Endothelial cell of umbilical vein (primary cell): ENCODE measurements at regions not wholly inside any gene's neighbourhood (a gene's known extent, or its start where the extent isn't known, plus 50 kb on each side); places are given as distances from the start of the nearest gene placed in this dataset.

ENCODE experiments used
- EZH2 ChIP-seq: IDR thresholded peaks from 2 replicates; pipeline ENCODE4 v1.6.1; 2012; ENCODE audit warnings: borderline replicate concordance, low read depth, mild to moderate bottlenecking, moderate library complexity, low read length, inconsistent platforms; ENCODE audit not compliant: severe bottlenecking
- FOS ChIP-seq: IDR thresholded peaks from 2 replicates; pipeline ENCODE4 v1.6.1; 2011; ENCODE audit warnings: mild to moderate bottlenecking, low read length, moderate library complexity, borderline replicate concordance; ENCODE audit not compliant: insufficient read depth
- GATA2 ChIP-seq: IDR thresholded peaks from 2 replicates; pipeline ENCODE4 v1.7.0; 2011; ENCODE audit warnings: low read depth, mild to moderate bottlenecking, moderate library complexity, mixed read lengths, low read length; ENCODE audit not compliant: insufficient read length, insufficient read depth
- JUN ChIP-seq: IDR thresholded peaks from 2 replicates; pipeline ENCODE4 v1.6.1; 2011; ENCODE audit warnings: borderline replicate concordance, low read depth; ENCODE audit not compliant: insufficient read length, insufficient read depth
- MYC ChIP-seq: IDR thresholded peaks from one replicate; pipeline ENCODE4 v1.6.1; 2011; ENCODE audit warnings: mild to moderate bottlenecking, low read depth, low read length
- POLR2A ChIP-seq: IDR thresholded peaks from 2 replicates; pipeline ENCODE4 v1.6.1; 2012; ENCODE audit warnings: low read depth, mild to moderate bottlenecking, control low read depth, low read length
- POLR2AphosphoS5 ChIP-seq: IDR thresholded peaks from 2 replicates; pipeline ENCODE4 v1.6.1; 2012; ENCODE audit warnings: low read depth, mild to moderate bottlenecking, control low read depth, low read length, moderate library complexity; ENCODE audit not compliant: insufficient read depth
- TF ChIP-seq, protein P1 (sequence below), 2 donors: IDR thresholded peaks; 1 replicate in 1 of 2; 2 replicates in 1 of 2; pipeline ENCODE4 v1.5.1; 2011; ENCODE audit warnings: low read length in 2 of 2, mild to moderate bottlenecking in 2 of 2, moderate library complexity in 2 of 2, control low read depth in 1 of 2, inconsistent platforms in 1 of 2, low read depth in 1 of 2; ENCODE audit not compliant: insufficient read depth in 1 of 2; ENCODE audit errors: extremely low read depth in 1 of 2
- TF ChIP-seq, protein P2 (sequence below): IDR thresholded peaks from 2 replicates; pipeline ENCODE4 v1.6.1; 2011; ENCODE audit not compliant: insufficient read depth, insufficient read length

DNA sequence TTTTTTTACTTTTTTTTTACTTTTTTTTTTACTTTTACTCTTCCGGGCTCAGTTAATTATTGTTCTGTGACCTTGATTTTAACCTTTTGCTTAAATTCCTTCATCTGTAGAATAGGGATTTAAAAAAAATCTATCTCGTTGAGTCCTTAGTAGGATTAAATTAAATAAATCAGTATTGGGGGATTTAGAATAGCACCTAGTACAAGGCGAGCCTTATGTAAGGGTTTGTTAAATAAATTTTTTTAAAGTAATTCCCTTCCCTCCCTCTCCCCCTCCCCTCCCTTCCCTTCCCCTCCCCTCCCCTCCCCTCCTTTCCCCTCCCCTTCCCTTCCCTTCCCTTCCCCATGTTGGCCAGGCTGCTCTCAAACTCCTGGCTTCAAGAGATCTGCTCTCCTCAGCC is 287.2 kb upstream of the KCNH8 start:
- TF ChIP-seq POLR2A (no peak), POLR2AphosphoS5 (no peak), MYC (no peak), EZH2 (no peak), FOS (no peak), JUN (no peak), GATA2 (no peak)
- TF ChIP-seq, protein P1, sequence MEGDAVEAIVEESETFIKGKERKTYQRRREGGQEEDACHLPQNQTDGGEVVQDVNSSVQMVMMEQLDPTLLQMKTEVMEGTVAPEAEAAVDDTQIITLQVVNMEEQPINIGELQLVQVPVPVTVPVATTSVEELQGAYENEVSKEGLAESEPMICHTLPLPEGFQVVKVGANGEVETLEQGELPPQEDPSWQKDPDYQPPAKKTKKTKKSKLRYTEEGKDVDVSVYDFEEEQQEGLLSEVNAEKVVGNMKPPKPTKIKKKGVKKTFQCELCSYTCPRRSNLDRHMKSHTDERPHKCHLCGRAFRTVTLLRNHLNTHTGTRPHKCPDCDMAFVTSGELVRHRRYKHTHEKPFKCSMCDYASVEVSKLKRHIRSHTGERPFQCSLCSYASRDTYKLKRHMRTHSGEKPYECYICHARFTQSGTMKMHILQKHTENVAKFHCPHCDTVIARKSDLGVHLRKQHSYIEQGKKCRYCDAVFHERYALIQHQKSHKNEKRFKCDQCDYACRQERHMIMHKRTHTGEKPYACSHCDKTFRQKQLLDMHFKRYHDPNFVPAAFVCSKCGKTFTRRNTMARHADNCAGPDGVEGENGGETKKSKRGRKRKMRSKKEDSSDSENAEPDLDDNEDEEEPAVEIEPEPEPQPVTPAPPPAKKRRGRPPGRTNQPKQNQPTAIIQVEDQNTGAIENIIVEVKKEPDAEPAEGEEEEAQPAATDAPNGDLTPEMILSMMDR (IDR thresholded peaks at IDR 0.05; ENCODE audit: extremely low read depth in 1 of 2, insufficient read depth in 1 of 2, low read depth in 1 of 2, low read length in 2 of 2): no peak
- TF ChIP-seq, protein P2, sequence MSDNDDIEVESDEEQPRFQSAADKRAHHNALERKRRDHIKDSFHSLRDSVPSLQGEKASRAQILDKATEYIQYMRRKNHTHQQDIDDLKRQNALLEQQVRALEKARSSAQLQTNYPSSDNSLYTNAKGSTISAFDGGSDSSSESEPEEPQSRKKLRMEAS: no peak
